ENCODE measurements at regions not wholly inside any gene's neighbourhood (a gene's known extent, or its start where the extent isn't known, plus 50 kb on each side); places are given as distances from the start of the nearest gene placed in this dataset.

- TF ChIP-seq POLR2AphosphoS5 (IDR thresholded peaks at IDR 0.05), result no peak
- TF ChIP-seq CTCF (IDR thresholded peaks at IDR 0.05), result no peak
- TF ChIP-seq POLR2A (IDR thresholded peaks at IDR 0.05), result no peak
Observed at GRCh38 chr6:95935736-95936135, 80.0 kb upstream of the FUT9 start.
